SK-N-SH (cell line): ENCODE measurements at regions not wholly inside any gene's neighbourhood (a gene's known extent, or its start where the extent isn't known, plus 50 kb on each side); places are given as distances from the start of the nearest gene placed in this dataset.
"Not testable (repeated sequence)": the region's sequence is repeated elsewhere in the genome, so short reads cannot be mapped to it uniquely, and the experiment has no call there.

ENCODE experiments used
- EP300 ChIP-seq, 2 experiments: IDR thresholded peaks; 2 replicates each; pipeline versions ENCODE4 v1.4.0 to v1.6.1; 2012; ENCODE audit warnings: borderline replicate concordance in 1 of 2, low read depth in 1 of 2, low read length in 1 of 2
- GABPA ChIP-seq: IDR thresholded peaks from 2 replicates; pipeline ENCODE4 v1.4.0; 2012; ENCODE audit warnings: low read depth, mild to moderate bottlenecking
- NRF1 ChIP-seq: IDR thresholded peaks from 2 replicates; pipeline ENCODE4 v1.6.1; 2012; ENCODE audit warnings: low read depth, mild to moderate bottlenecking, low read length
- POLR2AphosphoS5 ChIP-seq: IDR thresholded peaks from 2 replicates; pipeline ENCODE4 v1.6.1; 2012; ENCODE audit warnings: low read depth, low read length
- RAD21 ChIP-seq: IDR thresholded peaks from 2 replicates; pipeline ENCODE4 v1.6.1; 2012; ENCODE audit warnings: mild to moderate bottlenecking, low read length
- RFX5 ChIP-seq: IDR thresholded peaks from 2 replicates; pipeline ENCODE4 v1.6.1; 2012; ENCODE audit warnings: mild to moderate bottlenecking, improper control_type of control experiment, low read length
- SIN3A ChIP-seq: IDR thresholded peaks from 2 replicates; pipeline ENCODE4 v1.6.1; 2012; ENCODE audit warnings: low read depth, mild to moderate bottlenecking, low read length, moderate library complexity, borderline replicate concordance
- TAF1 ChIP-seq: IDR thresholded peaks from 2 replicates; pipeline ENCODE4 v1.6.1; 2012; ENCODE audit warnings: low read depth, mild to moderate bottlenecking, low read length, moderate library complexity, borderline replicate concordance
- TCF12 ChIP-seq: IDR thresholded peaks from 2 replicates; pipeline ENCODE4 v1.4.0; 2012
- TEAD4 ChIP-seq: IDR thresholded peaks from 2 replicates; pipeline ENCODE4 v1.4.0; 2012; ENCODE audit warnings: mild to moderate bottlenecking, borderline replicate concordance; ENCODE audit not compliant: insufficient read depth
- TF ChIP-seq, protein P1 (sequence below): fragments of 200-600 bp; sonication (generic); IDR thresholded peaks from 2 replicates; pipeline ENCODE4 v1.6.1; 2017; ENCODE audit warnings: antibody characterized with exemption, mild to moderate bottlenecking, moderate library complexity
- TF ChIP-seq, protein P2 (sequence below): IDR thresholded peaks from 2 replicates; pipeline ENCODE4 v1.4.0; 2012; ENCODE audit warnings: low read depth
- TF ChIP-seq, protein P3 (sequence below): fragments of 150-350 bp; IDR thresholded peaks from 2 replicates; pipeline ENCODE4 v1.6.1; 2017; ENCODE audit warnings: antibody characterized with exemption, low read length, low read depth, borderline replicate concordance

DNA sequence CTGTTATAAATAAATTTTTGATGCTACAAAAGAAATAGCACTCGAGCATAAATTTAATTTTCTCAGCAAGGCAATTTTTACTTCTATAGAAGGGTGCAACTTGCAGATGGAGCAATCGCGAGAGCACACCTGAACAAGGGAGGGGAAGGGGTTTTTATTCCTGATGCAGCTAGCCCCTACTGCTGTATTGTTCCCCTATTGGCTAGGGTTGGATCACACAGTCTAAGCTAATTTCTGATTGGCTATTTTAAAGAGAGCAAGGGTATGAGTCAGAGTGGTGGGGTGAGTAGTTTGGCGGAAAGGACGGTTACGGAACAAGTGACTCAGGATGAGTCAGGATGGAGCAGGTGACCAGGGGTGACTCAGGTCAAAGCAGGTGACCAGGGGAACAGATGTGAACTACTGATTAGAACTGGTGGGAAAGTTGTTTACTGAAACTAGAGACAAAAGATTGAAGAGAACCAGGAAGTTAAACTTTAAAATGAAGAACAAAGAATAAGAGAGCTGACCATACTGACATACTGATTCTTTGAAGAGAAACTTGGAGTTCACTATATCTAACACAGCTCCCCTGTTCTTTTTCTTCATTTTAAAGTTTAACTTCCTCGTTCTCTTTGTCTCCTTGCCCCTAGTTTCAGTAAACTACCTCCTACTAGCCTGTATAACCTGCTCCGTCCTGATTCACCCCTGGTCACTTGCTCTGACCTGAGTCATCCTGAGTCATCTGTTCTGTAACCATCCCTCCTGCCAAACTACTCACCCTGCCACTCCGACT, 101.9 kb upstream of the SHB start:
- not testable (repeated sequence) for TF ChIP-seq RAD21; TAF1; TEAD4; EP300 (IDR thresholded peaks at IDR 0.05; ENCODE audit: borderline replicate concordance in 1 of 2, low read depth in 1 of 2, low read length in 1 of 2); POLR2AphosphoS5; GABPA; NRF1; TCF12; RFX5; SIN3A
- TF ChIP-seq, protein P1, sequence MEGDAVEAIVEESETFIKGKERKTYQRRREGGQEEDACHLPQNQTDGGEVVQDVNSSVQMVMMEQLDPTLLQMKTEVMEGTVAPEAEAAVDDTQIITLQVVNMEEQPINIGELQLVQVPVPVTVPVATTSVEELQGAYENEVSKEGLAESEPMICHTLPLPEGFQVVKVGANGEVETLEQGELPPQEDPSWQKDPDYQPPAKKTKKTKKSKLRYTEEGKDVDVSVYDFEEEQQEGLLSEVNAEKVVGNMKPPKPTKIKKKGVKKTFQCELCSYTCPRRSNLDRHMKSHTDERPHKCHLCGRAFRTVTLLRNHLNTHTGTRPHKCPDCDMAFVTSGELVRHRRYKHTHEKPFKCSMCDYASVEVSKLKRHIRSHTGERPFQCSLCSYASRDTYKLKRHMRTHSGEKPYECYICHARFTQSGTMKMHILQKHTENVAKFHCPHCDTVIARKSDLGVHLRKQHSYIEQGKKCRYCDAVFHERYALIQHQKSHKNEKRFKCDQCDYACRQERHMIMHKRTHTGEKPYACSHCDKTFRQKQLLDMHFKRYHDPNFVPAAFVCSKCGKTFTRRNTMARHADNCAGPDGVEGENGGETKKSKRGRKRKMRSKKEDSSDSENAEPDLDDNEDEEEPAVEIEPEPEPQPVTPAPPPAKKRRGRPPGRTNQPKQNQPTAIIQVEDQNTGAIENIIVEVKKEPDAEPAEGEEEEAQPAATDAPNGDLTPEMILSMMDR = not testable (repeated sequence)
- TF ChIP-seq, protein P2, sequence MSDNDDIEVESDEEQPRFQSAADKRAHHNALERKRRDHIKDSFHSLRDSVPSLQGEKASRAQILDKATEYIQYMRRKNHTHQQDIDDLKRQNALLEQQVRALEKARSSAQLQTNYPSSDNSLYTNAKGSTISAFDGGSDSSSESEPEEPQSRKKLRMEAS = not testable (repeated sequence)
- TF ChIP-seq, protein P3, sequence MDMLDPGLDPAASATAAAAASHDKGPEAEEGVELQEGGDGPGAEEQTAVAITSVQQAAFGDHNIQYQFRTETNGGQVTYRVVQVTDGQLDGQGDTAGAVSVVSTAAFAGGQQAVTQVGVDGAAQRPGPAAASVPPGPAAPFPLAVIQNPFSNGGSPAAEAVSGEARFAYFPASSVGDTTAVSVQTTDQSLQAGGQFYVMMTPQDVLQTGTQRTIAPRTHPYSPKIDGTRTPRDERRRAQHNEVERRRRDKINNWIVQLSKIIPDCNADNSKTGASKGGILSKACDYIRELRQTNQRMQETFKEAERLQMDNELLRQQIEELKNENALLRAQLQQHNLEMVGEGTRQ = not testable (repeated sequence)
